Cardiac septum (tissue), 1 donor: ENCODE measurements at regions not wholly inside any gene's neighbourhood (a gene's known extent, or its start where the extent isn't known, plus 50 kb on each side); places are given as distances from the start of the nearest gene placed in this dataset.

Source experiments
- DNase-seq: peaks from one replicate; pipeline ENCODE4 v3.0.0-alpha.2; 2020; ENCODE audit warnings: low spot score
- intact Hi-C: fragments of 100-400 bp; cut with DNase I; formaldehyde crosslinking; loops from one replicate; pipeline ENCODE4 v1.14.0; 2022
- donor health status: DM: no; HTN: no; CAD: no.

DNA sequence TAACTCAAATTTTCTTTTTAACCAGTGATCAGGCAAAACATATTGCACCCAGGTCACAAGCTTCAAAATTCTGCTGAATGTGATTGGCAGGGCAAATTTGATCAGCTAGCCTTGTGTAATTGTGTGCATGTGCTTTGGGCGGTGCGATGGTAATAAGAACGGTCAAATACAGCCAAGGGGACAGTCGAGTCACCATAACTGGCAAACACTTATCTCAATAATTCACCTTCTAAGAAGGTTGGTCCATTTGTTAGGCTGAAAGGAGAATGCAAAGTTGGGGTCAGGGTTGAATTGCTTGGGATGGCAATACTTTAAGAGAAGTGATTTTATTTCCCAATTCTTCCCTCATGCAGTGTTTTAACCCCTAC is 302.4 kb upstream of the PDZRN3 start:
- DNase-seq = no peak
- intact Hi-C loops = no loop called here

DNA sequence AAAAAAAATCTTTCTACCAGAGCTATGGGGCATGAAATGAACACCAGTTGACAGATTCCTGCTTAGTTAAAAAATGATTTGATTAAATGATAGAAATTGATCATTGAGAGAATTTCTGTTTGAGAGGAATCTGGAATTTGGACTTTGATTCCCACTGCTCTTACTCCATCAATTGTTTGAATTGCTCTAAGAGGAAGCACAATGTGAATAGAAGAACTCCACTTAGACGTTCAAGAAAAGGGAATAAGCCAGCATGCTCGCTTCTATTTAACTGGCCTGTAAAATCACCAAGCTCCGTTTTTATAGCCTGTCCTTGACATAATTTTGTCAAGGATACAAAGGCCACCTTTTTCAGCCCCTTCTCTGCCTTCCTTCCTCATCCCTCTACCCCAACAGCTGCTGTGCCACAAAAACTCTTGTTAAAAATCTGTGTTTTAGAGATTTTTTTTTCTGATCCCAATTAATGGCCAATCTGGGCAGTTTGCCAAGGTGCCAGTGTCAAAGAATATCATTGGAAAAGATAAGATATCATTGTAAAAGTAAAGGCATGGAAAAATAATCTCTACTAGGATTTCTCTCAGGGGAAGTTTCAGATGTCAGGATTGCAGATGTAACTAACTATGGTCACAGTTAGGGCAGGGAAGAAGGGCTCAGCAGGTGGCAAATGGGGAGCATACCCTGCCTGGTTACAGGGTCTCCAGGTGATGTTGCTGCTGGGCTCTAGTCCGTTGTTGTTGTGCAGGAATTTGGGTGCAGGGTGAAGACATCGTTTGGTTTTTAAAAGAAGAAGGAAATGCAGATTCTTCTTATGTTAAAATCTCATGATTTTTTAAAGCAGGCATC is 301.8 kb upstream of the PDZRN3 start:
- no peak for DNase-seq
- intact Hi-C loops = no loop called here

DNA sequence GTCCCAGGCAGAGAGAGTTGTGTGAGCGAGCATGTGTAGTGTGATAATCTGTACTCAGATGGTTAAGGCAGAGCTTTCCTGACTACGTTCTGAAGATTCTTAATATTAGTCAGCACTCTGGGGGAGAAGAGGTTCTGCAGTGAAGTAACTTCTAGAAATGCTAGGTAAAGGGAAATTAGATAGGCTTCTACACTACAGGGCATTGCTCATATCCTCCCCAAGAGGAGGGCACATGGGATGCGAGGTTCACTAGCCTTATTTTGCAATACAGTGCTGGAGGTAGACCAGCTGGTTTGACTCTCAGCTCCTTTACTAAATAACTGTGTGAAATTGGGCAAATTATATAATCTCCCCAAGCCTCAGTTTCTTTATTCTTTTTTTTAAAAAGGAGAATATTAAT is 300.3 kb upstream of the PDZRN3 start:
- intact Hi-C loops = no loop called here
- no peak for DNase-seq

DNA sequence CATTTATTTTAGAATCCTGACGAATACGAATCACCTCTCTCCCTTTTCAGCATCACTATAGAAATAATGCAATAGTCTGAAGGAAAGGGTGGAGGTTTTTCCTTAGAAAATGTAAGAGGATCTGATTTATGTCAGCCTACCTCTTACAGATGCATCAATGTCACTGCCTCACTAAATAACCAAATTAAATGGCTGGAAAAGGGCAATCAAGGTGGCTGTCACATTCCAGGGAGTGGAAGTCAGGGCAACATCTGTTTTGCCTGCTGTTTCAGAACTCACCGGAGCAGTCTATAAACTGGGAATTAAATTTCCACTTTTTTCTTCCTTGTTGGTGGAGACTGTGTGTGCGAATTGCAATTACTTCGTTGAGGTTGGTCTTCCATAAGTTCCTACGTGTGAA is 299.3 kb upstream of the PDZRN3 start:
- no peak for DNase-seq
- intact Hi-C loops = no loop called here

DNA sequence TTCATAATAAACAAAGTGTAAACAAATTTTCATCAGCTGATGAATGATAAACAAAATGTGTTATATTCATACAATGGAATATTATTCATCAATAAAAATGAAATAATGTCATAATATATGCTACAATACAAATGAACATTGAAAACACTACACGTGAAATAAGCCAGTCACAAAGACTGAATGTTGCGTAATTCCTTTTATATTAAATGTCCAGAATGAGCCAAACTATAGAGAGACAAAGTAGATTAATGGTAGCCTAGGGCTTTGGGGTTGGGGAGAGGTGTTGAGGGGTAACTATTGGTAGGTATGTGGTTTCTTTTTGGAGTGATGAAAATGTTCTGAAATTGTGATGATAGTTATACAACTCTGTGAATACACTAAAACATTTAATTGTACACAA is 292.9 kb upstream of the PDZRN3 start:
- DNase-seq = no peak
- intact Hi-C loops = no loop called here

DNA sequence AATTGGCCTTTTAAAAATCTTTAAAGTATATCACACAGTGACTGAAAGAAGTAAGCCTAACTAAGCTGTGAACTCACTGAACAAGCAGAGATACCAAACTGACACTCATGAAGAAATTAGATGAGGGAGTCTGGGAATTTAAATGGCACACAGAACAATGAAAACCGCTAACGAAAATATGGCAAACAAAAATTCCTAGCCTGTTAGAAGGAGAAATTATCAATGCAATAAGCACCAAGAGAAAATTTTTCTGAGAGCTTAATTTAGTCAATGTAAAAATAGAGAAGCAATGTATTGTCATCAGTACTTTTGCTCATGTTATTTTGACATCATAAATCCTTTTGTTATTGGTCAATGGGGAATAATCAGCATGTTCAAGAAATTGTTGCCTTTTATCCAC is 291.1 kb upstream of the PDZRN3 start:
- no peak for DNase-seq
- intact Hi-C loops = no loop called here

DNA sequence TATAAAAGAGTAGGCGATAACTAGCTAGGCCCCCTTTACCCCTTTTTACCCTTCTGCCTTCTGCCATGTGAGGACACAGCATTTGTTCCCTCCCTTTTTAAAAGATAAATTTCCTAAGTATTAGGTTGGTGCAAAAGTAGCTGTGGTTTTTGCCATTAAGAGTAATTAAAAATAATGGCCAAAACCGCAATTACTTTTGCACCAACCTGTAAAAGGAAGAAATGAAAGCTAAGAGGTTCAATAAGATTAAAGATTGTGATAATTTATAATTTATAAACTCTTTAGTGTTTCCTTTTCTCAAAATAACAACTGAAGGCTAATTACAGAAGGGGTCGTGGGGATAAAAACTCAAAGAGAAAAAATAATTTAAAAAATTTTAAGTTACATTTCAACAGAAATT is 283.5 kb upstream of the PDZRN3 start:
- intact Hi-C loops = no loop called here
- DNase-seq = no peak

DNA sequence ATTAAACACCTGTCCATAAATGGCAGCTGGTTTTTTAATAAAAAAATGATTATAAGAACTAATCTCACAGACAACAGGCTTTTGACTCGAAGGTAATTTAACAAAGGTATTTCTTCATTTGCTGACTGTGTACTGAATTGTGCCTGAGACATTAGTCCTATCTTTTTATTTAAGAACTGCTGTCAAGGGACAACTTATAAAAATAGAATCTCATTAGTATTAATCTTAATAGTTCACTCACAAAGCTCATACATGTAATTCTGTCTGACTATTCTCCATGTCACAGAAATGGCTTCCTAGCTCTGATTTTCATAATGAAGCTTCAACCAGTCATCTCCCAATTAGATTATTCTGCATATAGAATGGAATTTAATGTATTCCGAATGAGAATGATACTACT is 276.9 kb upstream of the PDZRN3 start:
- DNase-seq = no peak
- intact Hi-C loops = no loop called here

DNA sequence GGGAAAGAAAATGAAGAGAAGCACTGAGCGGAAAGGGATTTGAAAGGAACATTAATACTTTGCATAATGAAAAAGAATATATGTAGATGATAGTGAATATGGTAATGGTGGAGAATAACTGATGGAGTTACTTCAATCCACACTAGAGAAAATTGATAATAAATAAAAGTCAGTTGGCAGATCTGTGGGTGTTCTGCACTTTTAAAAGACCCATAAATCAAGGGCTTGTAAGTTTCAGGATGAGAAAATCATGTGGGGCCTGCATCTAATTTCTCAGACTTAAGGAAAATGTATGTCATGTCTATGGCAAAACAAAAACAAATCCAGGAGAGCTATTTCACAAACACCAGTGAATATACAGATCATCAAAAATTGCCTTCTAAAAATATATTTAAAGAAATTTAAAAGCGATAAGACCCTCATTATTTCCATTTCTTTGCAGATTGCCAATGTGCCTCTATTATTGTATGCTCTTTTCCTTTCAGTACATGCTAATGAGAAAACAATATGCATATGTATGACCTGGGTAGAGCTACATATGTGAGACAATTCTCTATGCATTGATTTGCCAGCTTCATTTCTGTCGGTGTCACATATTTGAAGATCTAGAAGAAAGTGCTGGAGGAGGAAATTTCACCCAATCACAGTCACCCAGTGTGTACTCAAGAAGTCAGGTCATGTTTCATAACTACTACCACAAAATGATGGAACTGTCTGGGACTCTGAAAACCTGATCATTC is 269.9 kb upstream of the PDZRN3 start:
- intact Hi-C loops = no loop called here
- DNase-seq = no peak

DNA sequence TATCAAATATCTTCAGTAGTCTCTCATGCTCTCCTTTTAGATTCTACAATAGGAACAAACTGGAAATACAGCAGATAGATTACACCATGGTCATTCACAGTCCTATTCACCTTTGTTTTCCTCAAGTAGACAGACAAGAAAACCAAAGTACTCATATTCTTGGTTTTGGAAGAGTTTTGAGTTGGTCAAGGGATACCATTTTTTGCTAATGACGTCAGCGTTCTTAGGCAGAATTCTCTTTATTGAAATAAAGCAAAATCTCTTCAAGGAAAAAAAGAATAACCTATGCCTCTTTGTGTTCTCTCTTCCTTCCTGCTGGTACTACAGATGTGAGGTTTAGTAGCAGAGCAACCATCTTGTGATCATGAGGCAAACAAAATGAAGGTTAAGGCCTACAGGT is 268.3 kb upstream of the PDZRN3 start:
- intact Hi-C loops = no loop called here
- no peak for DNase-seq

DNA sequence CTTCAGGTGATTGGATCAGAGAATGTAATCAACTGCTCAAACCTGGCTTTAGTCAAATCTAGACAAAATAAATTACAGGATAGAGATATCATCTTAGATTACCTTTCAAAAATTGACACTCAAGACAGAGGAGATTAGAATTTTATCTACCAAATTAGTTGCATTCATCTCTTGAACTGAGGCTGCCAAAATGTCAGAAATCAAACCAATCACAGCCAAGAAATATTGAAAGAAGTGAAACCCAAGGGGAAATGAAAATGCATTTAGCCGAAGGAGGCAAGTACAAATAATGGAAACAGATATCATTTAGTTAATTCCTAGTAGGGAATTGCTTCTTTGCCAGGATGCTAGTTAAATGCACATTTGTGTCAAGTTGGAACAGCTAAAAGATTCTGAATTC is 261.1 kb upstream of the PDZRN3 start:
- intact Hi-C loops = no loop called here
- DNase-seq = no peak

DNA sequence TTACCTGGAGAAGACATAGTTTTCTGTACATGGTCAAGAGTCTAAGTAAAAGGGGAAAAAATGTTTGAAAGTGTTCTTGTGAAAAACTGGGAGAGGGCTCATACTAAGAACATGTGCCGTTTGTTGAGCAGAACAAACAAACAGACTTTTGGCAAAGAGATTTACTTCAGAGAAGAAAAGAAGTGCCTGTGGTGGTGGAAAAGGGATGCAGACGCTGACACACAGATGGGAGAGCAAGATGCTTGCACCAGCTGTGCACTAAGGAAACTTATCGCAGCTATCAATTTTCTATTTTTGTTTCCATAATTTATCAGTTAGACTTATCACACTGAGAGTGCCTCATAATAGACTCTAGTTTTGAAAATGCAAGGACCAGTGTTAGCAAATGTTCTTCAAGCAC is 259.6 kb upstream of the PDZRN3 start:
- no peak for DNase-seq
- intact Hi-C loops = no loop called here

DNA sequence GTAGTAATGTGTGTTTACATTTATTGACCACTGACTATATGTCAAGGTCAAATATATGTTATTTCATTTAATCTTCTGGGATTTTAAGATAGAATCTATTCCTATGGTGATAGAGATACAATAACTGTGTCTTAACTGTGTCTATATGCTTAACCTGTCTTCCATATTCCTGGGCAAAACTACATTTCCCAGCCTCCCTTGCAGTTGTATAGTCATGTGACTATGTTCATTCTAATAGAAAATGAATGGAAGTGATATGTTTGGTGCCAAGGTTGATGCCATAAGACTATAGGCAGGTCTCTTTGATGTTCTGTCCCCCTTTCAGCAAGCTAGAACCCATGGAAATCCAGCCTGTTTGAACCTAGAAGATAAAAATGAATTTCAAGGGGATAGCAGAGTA is 258.8 kb upstream of the PDZRN3 start:
- intact Hi-C loops = no loop called here
- no peak for DNase-seq

DNA sequence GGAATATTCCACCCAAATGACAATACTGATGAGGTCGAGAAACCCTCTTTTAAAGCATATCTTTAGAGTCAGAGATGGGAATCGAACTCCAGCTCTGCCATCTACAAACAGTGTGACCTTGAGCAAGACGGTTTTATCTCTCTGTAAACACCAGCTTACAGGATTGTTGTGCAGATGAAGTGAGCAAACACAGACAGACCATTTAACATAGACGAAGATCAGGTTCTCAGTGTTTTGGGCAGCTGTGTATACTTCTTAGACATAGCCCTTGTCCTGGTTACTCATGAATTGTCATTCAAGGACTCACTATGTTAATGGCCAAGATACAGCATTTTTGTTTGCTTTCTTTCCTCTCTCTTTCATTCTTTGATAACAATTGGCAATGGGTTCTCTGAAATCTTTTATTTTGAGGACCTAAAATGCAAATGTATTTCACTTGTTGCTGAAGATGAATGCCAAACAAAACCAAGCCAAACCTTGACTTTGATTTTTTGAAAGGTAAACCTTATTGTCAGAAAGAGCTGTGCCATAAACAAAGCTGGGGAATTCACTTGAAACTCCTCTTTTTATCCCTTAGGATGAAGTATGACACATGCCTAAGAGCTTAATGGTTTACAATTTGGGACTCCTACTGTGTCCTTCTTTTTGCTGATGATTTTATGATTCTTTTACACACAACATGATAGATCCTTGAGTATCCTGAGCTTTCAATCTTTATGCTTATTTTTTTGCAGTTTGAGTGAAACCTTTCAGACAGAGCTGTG is 250.0 kb upstream of the PDZRN3 start:
- intact Hi-C loops = no loop called here
- no peak for DNase-seq

DNA sequence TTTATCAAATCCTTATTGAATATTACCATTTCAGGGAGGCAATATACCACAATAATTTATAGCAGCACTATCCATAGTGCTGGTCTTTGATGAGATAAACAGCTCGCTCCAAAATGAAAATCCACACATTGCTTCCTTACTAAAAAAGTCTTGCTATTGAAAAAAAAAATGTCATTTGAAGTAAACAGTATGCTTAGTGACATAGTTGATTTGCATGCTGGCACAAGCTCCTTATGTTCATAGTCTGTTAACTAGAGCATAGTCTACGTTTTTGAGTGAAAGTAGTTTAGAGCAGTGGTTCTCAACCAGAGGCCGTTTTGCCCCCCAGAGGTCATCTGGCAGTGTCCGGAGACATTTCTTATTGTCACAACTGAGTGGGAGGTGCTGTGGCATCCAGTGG is 249.4 kb upstream of the PDZRN3 start:
- DNase-seq = no peak
- intact Hi-C loops = no loop called here

DNA sequence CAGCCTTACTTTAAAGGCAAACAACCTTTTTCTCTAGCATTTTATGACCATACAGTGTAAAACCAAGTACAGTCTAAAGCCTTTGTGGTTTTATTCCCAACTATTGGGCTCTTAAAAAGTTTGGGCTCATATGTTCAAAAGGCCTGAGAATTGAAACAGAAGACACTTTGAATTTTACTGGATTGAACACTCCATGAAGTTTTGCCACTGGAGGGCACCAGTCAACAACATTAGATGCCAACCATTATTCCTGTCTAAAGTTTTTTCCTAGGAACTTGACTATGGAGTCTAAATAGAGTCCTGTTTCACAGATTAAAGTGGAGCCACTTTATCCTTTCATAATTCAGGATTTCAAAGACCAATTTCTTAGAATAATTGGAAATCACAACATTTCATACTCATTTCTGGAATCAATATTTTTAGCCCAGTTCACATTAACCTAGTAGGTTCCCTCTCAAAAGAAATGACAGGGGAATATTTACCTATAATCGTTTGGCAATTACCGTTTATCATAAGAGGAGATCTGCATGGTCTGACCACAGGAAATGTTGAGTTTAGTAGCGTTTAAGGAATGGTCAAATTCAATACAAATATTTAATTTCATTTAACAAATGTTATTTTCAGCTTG is 244.1 kb upstream of the PDZRN3 start:
- intact Hi-C loops = loop anchor here (10.0 kb wide), 1 partner anchor 396 kb away; no protein-coding TSS in a partner anchor
- DNase-seq = no peak

DNA sequence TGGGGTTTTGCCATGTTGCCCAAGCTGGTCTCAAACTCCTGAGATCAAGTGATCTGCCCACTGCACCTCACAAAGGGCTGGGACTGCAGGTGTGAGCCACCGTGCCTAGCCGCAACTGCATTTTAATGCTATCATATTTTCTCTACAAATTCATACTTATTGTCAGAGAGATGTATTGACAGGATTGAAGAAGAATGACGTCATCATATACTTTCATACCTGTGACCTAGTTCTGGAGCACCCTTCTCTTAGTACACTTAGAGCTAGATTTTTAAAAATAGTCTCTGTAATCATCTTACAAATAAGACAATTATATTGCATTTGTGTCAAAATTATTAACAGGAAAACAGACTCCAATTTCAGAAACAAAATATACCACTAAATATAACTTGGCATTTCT is 242.8 kb upstream of the PDZRN3 start:
- no peak for DNase-seq
- intact Hi-C loops = loop anchor here (10.0 kb wide), 1 partner anchor 397 kb away; no protein-coding TSS in a partner anchor

DNA sequence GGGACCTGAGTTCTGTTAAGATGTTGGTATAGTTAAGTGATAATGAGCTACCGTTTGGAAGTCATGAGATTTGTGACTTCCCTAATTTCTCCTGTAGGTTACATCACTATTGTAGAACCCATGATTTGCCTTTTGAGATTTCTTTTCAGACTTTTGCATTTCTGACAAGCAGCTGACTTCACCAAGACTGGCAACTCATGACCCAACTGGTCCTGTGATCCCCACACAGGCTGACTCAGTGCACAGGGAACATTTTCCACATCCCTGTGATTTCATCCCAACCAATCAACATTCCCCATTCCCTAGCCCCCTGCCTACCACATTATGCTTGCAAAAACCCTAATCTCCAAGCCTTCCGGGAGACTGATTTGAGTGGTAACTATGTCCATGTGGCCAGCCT is 242.1 kb upstream of the PDZRN3 start:
- intact Hi-C loops = loop anchor here (10.0 kb wide), 1 partner anchor 398 kb away; no protein-coding TSS in a partner anchor
- DNase-seq = no peak

DNA sequence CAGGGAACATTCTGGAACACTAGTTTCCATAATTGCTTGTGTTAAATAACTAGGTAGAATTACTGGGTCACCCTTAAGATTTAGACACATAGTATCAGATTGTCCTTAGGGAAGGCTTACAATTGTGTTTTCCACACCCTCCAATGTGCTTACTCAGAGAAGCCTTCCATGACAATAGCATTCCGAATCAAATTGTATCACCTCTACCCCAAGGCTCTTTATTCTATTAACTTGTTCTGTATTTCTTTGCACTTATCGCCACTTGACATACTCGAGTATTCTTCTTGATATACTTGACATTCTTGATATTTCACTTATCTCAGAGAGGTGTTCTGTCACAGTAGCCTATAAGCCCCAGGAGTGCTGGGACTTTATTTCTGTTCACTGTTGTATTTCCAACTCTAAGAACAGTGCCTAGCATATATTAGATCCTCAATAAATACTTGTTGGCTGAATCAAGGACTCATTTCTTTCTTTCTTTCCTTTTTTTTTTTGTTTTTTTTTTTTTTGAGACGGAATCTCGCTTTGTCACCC is 238.9 kb upstream of the PDZRN3 start:
- intact Hi-C loops = loop anchor here (10.0 kb wide), 1 partner anchor 401 kb away; no protein-coding TSS in a partner anchor
- no peak for DNase-seq

DNA sequence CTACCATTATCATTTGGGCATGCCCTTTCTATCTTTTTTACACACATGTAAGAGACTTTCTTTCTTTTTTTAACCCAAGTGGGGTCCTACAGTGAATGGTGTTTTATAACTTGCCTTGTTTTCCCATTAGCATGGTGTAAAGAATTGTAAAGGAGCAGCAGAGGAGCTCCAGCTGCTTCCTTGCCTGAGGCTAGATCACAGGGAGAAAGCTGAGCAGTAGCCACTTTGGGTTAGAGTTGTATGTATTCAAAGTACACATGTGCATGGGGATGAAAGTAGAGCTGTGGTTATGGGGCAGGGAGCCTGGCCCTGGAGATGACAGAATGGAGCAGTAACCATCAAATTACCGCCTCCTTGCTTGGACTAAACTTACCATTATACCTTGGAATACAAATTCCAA is 231.1 kb upstream of the PDZRN3 start:
- DNase-seq = no peak
- intact Hi-C loops = no loop called here
